Fibroblast of villous mesenchyme (primary cell): ENCODE measurements at regions not wholly inside any gene's neighbourhood (a gene's known extent, or its start where the extent isn't known, plus 50 kb on each side); places are given as distances from the start of the nearest gene placed in this dataset.
"Not testable (repeated sequence)": the region's sequence is repeated elsewhere in the genome, so short reads cannot be mapped to it uniquely, and the experiment has no call there.

Experiments used
- DNase-seq: peaks from one replicate; pipeline ENCODE4 v3.0.0-alpha.2; 2010; ENCODE audit warnings: low read depth
- H3K4me3 ChIP-seq: 2 replicates; pipeline ENCODE4 v1.5.1; 2011; ENCODE audit warnings: low read depth, mild to moderate bottlenecking, low read length
- CTCF ChIP-seq: IDR thresholded peaks from 2 replicates; pipeline ENCODE4 v1.5.1; 2012; ENCODE audit warnings: low read depth, mild to moderate bottlenecking, low read length; ENCODE audit not compliant: insufficient read depth

GRCh38 chr5:1997640-1998347 is 115.1 kb upstream of the IRX4 start:
- H3K4me3 ChIP-seq, result no peak overlapping the region
- no peak for TF ChIP-seq CTCF
- no peak for DNase-seq

- H3K4me3 ChIP-seq, result no peak overlapping the region
- no peak for DNase-seq
- no peak for TF ChIP-seq CTCF
Observed at GRCh38 chr5:1995491-1995890, 112.8 kb upstream of the IRX4 start.

GRCh38 chr5:1987471-1987870 is 104.7 kb upstream of the IRX4 start:
- no peak overlapping the region for H3K4me3 ChIP-seq
- DNase-seq, result no peak
- TF ChIP-seq CTCF, result no peak

GRCh38 chr5:1985781-1986180 is 103.1 kb upstream of the IRX4 start:
- TF ChIP-seq CTCF, result no peak
- H3K4me3 ChIP-seq, result no peak overlapping the region
- DNase-seq, result no peak

GRCh38 chr5:1983919-1984695 is 101.4 kb upstream of the IRX4 start:
- TF ChIP-seq CTCF, result no peak
- H3K4me3 ChIP-seq, result no peak overlapping the region
- no peak for DNase-seq

- no peak overlapping the region for H3K4me3 ChIP-seq
- no peak for DNase-seq
- no peak for TF ChIP-seq CTCF
Observed at GRCh38 chr5:1983401-1983800, 100.7 kb upstream of the IRX4 start.

- not testable (repeated sequence) for DNase-seq, H3K4me3 ChIP-seq
Observed at GRCh38 chr5:1982561-1982960, 99.8 kb upstream of the IRX4 start.
